A549 (cell line): ENCODE measurements at regions not wholly inside any gene's neighbourhood (a gene's known extent, or its start where the extent isn't known, plus 50 kb on each side); places are given as distances from the start of the nearest gene placed in this dataset.

Experiments
- EHMT2 ChIP-seq: fragments of 200-600 bp; sonication (generic); IDR thresholded peaks from 2 replicates; pipeline ENCODE4 v1.6.1; 2016; ENCODE audit warnings: antibody characterized with exemption, low read depth, mild to moderate bottlenecking, moderate library complexity
- EP300 ChIP-seq, 2 experiments: fragments of >200 bp; sonication (Bioruptor Twin); formaldehyde crosslinking; IDR thresholded peaks; 2 replicates in 1 of 2; 3 replicates in 1 of 2; pipeline ENCODE4 v1.6.1; 2016 to 2017
- ESRRA ChIP-seq: fragments of 150-350 bp; IDR thresholded peaks from 2 replicates; pipeline ENCODE4 v1.6.1; 2014; ENCODE audit warnings: mild to moderate bottlenecking, low read length, borderline replicate concordance
- JUNB ChIP-seq: fragments of >200 bp; sonication (Bioruptor Twin); formaldehyde crosslinking; IDR thresholded peaks from 2 replicates; pipeline ENCODE4 v1.6.1; 2016
- NFE2L2 ChIP-seq: fragments of 150-350 bp; conservative IDR thresholded peaks from 2 replicates; pipeline ENCODE4 v1.6.1; 2014; ENCODE audit warnings: low read length
- RAD21 ChIP-seq, 2 experiments: fragments of >200 bp in 1 of 2; sonication (Bioruptor Twin) in 1 of 2; formaldehyde crosslinking in 1 of 2; IDR thresholded peaks in 1 of 2; conservative IDR thresholded peaks in 1 of 2; 2 replicates in 1 of 2; 3 replicates in 1 of 2; pipeline ENCODE4 v1.6.1; 2012 to 2018; ENCODE audit warnings: inconsistent platforms in 1 of 2
- TF ChIP-seq, protein P1 (sequence below): fragments of >200 bp; sonication (Bioruptor Twin); formaldehyde crosslinking; IDR thresholded peaks from 3 replicates; pipeline ENCODE4 v1.5.1; 2016
- TF ChIP-seq, protein P2 (sequence below): IDR thresholded peaks from 2 replicates; pipeline ENCODE4 v1.6.1; 2012

DNA sequence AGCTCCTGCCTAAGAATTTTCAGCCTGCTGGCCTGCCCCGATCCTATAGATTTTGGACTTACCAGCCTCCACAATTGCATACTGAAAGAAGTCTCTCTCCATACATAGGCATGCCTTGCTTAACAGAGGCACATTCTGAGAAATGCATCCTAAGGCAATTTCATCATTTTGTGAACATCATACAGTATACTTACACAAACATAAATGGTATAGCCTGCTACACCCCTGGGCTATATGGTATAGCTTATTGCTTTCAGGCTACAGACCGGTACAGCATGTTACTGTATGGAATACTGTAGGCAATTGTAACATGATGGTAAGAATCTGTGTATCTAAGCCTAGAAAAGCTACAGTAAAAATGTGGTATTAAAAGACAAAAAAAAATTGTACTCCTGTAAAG is 174.7 kb downstream of the NRIP1 start:
- TF ChIP-seq RAD21 (conservative IDR thresholded peaks at IDR 0.05 in 1 of 2, IDR thresholded peaks at IDR 0.05 in 1 of 2), result no peak
- TF ChIP-seq, protein P1, sequence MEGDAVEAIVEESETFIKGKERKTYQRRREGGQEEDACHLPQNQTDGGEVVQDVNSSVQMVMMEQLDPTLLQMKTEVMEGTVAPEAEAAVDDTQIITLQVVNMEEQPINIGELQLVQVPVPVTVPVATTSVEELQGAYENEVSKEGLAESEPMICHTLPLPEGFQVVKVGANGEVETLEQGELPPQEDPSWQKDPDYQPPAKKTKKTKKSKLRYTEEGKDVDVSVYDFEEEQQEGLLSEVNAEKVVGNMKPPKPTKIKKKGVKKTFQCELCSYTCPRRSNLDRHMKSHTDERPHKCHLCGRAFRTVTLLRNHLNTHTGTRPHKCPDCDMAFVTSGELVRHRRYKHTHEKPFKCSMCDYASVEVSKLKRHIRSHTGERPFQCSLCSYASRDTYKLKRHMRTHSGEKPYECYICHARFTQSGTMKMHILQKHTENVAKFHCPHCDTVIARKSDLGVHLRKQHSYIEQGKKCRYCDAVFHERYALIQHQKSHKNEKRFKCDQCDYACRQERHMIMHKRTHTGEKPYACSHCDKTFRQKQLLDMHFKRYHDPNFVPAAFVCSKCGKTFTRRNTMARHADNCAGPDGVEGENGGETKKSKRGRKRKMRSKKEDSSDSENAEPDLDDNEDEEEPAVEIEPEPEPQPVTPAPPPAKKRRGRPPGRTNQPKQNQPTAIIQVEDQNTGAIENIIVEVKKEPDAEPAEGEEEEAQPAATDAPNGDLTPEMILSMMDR, result no peak
- no peak for TF ChIP-seq EP300 (IDR thresholded peaks at IDR 0.05)
- TF ChIP-seq, protein P2, sequence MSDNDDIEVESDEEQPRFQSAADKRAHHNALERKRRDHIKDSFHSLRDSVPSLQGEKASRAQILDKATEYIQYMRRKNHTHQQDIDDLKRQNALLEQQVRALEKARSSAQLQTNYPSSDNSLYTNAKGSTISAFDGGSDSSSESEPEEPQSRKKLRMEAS, result no peak
- TF ChIP-seq EHMT2, result no peak
- TF ChIP-seq ESRRA, result no peak
- no peak for TF ChIP-seq JUNB
- TF ChIP-seq NFE2L2, result no peak
